Neural cell (in vitro differentiated cells): ENCODE measurements at regions not wholly inside any gene's neighbourhood (a gene's known extent, or its start where the extent isn't known, plus 50 kb on each side); places are given as distances from the start of the nearest gene placed in this dataset.

Experiments used
- H2AFZ ChIP-seq: fragments of 200-600, 300-800 bp; sonication (generic), shearing (Covaris generic); 2 replicates; pipeline ENCODE4 v1.6.0; 2014; ENCODE audit warnings: low read depth, mild to moderate bottlenecking, antibody characterized with exemption, low read length, moderate library complexity
- H3F3A ChIP-seq: fragments of 200-600 bp; shearing (Covaris generic); 2 replicates; pipeline ENCODE4 v1.6.1; 2016; ENCODE audit warnings: mild to moderate bottlenecking, moderate library complexity, mixed read lengths, antibody characterized with exemption, low read length; ENCODE audit not compliant: insufficient read depth, poor library complexity, severe bottlenecking
- H3K27ac ChIP-seq: fragments of 200-600, 300-800 bp; sonication (generic), shearing (Covaris generic); 2 replicates; pipeline ENCODE4 v1.5.1; 2014; ENCODE audit warnings: mild to moderate bottlenecking, low read length, moderate library complexity
- H3K27me3 ChIP-seq: fragments of 300-800, 200-600 bp; sonication (generic), shearing (Covaris generic); 2 replicates; pipeline ENCODE4 v1.6.0; 2014; ENCODE audit warnings: mild to moderate bottlenecking, low read depth, low read length, moderate library complexity; ENCODE audit not compliant: insufficient read depth
- H3K36me3 ChIP-seq: fragments of 300-800, 200-600 bp; sonication (generic), shearing (Covaris generic); 2 replicates; pipeline ENCODE4 v1.5.1; 2014; ENCODE audit warnings: mild to moderate bottlenecking, antibody characterized with exemption, low read length, moderate library complexity; ENCODE audit not compliant: insufficient read depth
- H3K4me2 ChIP-seq: fragments of 300-800, 200-600 bp; sonication (generic), shearing (Covaris generic); 2 replicates; pipeline ENCODE4 v1.6.0; 2014; ENCODE audit warnings: mild to moderate bottlenecking, low read length
- H3K4me3 ChIP-seq: fragments of 300-800, 200-600 bp; sonication (generic), shearing (Covaris generic); 2 replicates; pipeline ENCODE4 v1.5.1; 2014; ENCODE audit warnings: mild to moderate bottlenecking, low read length, moderate library complexity
- H3K79me2 ChIP-seq: fragments of 200-600 bp; shearing (Covaris generic); replicated peaks from 2 replicates; pipeline ENCODE4 v1.6.0; 2014; ENCODE audit warnings: mild to moderate bottlenecking, low read length, moderate library complexity; ENCODE audit not compliant: insufficient read depth
- H3K9ac ChIP-seq: fragments of 300-800, 200-600 bp; sonication (generic), shearing (Covaris generic); 2 replicates; pipeline ENCODE4 v1.6.1; 2016; ENCODE audit warnings: mild to moderate bottlenecking, low read length, mixed read lengths
- H3K9me2 ChIP-seq: fragments of 200-600 bp; shearing (Covaris generic); 2 replicates; pipeline ENCODE4 v1.6.1; 2016; ENCODE audit warnings: mild to moderate bottlenecking, low read length, mixed read lengths; ENCODE audit not compliant: insufficient read depth
- H3K9me3 ChIP-seq: fragments of 200-600, 300-800 bp; sonication (generic), shearing (Covaris generic); 2 replicates; pipeline ENCODE4 v1.6.1; 2016; ENCODE audit warnings: mild to moderate bottlenecking, mixed run types, low read length, moderate library complexity, mixed read lengths
- H4K20me1 ChIP-seq: fragments of 200-600 bp; shearing (Covaris generic); 2 replicates; pipeline ENCODE4 v1.6.1; 2016; ENCODE audit warnings: mild to moderate bottlenecking, mixed run types; ENCODE audit not compliant: insufficient read depth
- EP300 ChIP-seq: fragments of 450-650 bp; conservative IDR thresholded peaks from 2 replicates; pipeline ENCODE4 v1.6.1; 2014; ENCODE audit warnings: antibody characterized with exemption, mild to moderate bottlenecking, moderate library complexity; ENCODE audit not compliant: poor library complexity, severe bottlenecking
- EZH2 ChIP-seq: fragments of 200-600, 300-800 bp; shearing (Covaris generic), sonication (generic); IDR thresholded peaks from 2 replicates; pipeline ENCODE4 v1.6.1; 2014; ENCODE audit warnings: antibody characterized with exemption, low read length, borderline replicate concordance, mild to moderate bottlenecking; ENCODE audit not compliant: insufficient read depth, poor library complexity, severe bottlenecking
- MXI1 ChIP-seq: fragments of 450-650 bp; conservative IDR thresholded peaks from 2 replicates; pipeline ENCODE4 v1.6.1; 2014; ENCODE audit warnings: antibody characterized with exemption, mild to moderate bottlenecking; ENCODE audit not compliant: poor library complexity, severe bottlenecking
- POLR2AphosphoS5 ChIP-seq: IDR thresholded peaks from 2 replicates; pipeline ENCODE4 v1.6.1; 2012
- RAD21 ChIP-seq: fragments of 450-650 bp; conservative IDR thresholded peaks from 2 replicates; pipeline ENCODE4 v1.6.1; 2014; ENCODE audit warnings: antibody characterized with exemption, mild to moderate bottlenecking, moderate library complexity
- SMC3 ChIP-seq: fragments of 450-650 bp; conservative IDR thresholded peaks from 2 replicates; pipeline ENCODE4 v1.6.1; 2014; ENCODE audit warnings: antibody characterized with exemption, mild to moderate bottlenecking, moderate library complexity; ENCODE audit not compliant: poor library complexity
- TAF1 ChIP-seq: IDR thresholded peaks from 2 replicates; pipeline ENCODE4 v1.6.1; 2012; ENCODE audit warnings: low read depth
- TF ChIP-seq, protein P1 (sequence below): fragments of 450-650 bp; IDR thresholded peaks from 2 replicates; pipeline ENCODE4 v1.5.1; 2014; ENCODE audit warnings: antibody characterized with exemption, mild to moderate bottlenecking, moderate library complexity; ENCODE audit not compliant: poor library complexity, severe bottlenecking
- TF ChIP-seq, protein P2 (sequence below): IDR thresholded peaks from 2 replicates; pipeline ENCODE4 v1.6.1; 2012; ENCODE audit warnings: borderline replicate concordance

DNA sequence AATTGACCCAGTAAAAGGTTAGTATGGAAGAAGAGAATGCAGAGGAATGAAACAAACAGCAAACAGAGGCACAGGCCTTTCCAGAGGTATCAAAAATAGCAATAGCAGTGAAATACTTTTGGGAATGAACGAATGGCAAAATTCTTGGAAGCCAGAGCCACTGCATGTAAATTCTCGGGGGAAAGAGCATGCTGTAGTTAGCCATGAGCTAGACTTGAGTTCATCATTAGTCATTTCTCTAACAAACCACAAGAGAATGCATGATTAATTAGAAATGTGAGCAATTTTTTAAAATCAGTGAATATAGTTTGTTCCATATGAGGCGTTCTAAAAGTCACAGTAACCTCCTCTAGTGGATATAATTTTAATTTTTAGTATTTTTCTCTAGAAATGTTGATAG, 170.3 kb upstream of the PRR16 start:
- H3K9me2 ChIP-seq: no peaks in the 10 kb centered on the region
- no peaks in the 10 kb centered on the region for H3K79me2 ChIP-seq
- no peaks in the 10 kb centered on the region for H3K27me3 ChIP-seq
- no peaks in the 10 kb centered on the region for H3K9me3 ChIP-seq
- H3K9ac ChIP-seq: no peak overlapping the region
- no peaks in the 10 kb centered on the region for H4K20me1 ChIP-seq
- TF ChIP-seq TAF1: no peak
- TF ChIP-seq EZH2: no peak
- no peak for TF ChIP-seq MXI1
- TF ChIP-seq EP300: no peak
- TF ChIP-seq RAD21: no peak
- no peak for TF ChIP-seq POLR2AphosphoS5
- TF ChIP-seq, protein P1, sequence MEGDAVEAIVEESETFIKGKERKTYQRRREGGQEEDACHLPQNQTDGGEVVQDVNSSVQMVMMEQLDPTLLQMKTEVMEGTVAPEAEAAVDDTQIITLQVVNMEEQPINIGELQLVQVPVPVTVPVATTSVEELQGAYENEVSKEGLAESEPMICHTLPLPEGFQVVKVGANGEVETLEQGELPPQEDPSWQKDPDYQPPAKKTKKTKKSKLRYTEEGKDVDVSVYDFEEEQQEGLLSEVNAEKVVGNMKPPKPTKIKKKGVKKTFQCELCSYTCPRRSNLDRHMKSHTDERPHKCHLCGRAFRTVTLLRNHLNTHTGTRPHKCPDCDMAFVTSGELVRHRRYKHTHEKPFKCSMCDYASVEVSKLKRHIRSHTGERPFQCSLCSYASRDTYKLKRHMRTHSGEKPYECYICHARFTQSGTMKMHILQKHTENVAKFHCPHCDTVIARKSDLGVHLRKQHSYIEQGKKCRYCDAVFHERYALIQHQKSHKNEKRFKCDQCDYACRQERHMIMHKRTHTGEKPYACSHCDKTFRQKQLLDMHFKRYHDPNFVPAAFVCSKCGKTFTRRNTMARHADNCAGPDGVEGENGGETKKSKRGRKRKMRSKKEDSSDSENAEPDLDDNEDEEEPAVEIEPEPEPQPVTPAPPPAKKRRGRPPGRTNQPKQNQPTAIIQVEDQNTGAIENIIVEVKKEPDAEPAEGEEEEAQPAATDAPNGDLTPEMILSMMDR: no peak
- TF ChIP-seq, protein P2, sequence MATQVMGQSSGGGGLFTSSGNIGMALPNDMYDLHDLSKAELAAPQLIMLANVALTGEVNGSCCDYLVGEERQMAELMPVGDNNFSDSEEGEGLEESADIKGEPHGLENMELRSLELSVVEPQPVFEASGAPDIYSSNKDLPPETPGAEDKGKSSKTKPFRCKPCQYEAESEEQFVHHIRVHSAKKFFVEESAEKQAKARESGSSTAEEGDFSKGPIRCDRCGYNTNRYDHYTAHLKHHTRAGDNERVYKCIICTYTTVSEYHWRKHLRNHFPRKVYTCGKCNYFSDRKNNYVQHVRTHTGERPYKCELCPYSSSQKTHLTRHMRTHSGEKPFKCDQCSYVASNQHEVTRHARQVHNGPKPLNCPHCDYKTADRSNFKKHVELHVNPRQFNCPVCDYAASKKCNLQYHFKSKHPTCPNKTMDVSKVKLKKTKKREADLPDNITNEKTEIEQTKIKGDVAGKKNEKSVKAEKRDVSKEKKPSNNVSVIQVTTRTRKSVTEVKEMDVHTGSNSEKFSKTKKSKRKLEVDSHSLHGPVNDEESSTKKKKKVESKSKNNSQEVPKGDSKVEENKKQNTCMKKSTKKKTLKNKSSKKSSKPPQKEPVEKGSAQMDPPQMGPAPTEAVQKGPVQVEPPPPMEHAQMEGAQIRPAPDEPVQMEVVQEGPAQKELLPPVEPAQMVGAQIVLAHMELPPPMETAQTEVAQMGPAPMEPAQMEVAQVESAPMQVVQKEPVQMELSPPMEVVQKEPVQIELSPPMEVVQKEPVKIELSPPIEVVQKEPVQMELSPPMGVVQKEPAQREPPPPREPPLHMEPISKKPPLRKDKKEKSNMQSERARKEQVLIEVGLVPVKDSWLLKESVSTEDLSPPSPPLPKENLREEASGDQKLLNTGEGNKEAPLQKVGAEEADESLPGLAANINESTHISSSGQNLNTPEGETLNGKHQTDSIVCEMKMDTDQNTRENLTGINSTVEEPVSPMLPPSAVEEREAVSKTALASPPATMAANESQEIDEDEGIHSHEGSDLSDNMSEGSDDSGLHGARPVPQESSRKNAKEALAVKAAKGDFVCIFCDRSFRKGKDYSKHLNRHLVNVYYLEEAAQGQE: no peak
- TF ChIP-seq SMC3: no peak
- H3K4me3 ChIP-seq: no peak overlapping the region
- H3K4me2 ChIP-seq: no peak overlapping the region
- no peaks in the 10 kb centered on the region for H3F3A ChIP-seq
- no peak overlapping the region for H3K27ac ChIP-seq
- H2AFZ ChIP-seq: no peak overlapping the region
- H3K36me3 ChIP-seq: no peaks in the 10 kb centered on the region

DNA sequence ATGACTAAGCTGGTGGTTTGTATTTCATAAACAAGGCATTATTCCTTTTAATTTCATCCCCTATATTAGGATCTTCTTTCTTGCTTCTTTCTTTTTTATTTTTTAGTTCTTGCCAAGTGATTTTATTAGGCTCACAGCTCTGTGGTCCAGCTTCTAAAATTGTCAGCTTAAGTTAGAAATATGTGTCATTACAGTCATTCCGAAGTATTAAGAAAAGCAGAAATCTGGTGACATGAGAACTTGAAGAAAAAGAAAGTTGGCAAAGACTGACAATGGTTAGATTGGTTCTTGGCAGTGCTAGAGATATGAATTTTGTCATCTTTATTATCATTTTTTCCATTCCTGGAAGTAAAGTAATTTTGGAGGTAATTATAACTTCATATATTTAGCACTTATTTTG, 166.5 kb upstream of the PRR16 start:
- Histone ChIP-seq H2AFZ (no peak overlapping the region), H3K4me3 (no peak overlapping the region), H3K27me3 (no peaks in the 10 kb centered on the region), H4K20me1 (no peaks in the 10 kb centered on the region), H3K9me2 (no peaks in the 10 kb centered on the region), H3K27ac (no peak overlapping the region), H3K4me2 (no peak overlapping the region), H3F3A (no peaks in the 10 kb centered on the region), H3K9ac (no peak overlapping the region), H3K79me2 (no peaks in the 10 kb centered on the region), H3K36me3 (no peaks in the 10 kb centered on the region), H3K9me3 (no peaks in the 10 kb centered on the region)
- TF ChIP-seq EZH2: no peak
- no peak for TF ChIP-seq EP300
- no peak for TF ChIP-seq POLR2AphosphoS5
- TF ChIP-seq, protein P1: no peak
- TF ChIP-seq MXI1: no peak
- TF ChIP-seq SMC3: no peak
- TF ChIP-seq RAD21: no peak
